Bronchial epithelial cell (primary cell): ENCODE measurements at regions not wholly inside any gene's neighbourhood (a gene's known extent, or its start where the extent isn't known, plus 50 kb on each side); places are given as distances from the start of the nearest gene placed in this dataset.

Experiments
- DNase-seq: peaks from one replicate; pipeline ENCODE4 v3.0.0-alpha.2; 2010; ENCODE audit warnings: low read depth
- FAIRE-seq: peaks from 2 replicates; lab custom pipeline; 2011; peaks lifted over from hg19 to GRCh38; lab: Jason Lieb, UNC
- H3K27me3 ChIP-seq: 2 replicates; pipeline ENCODE4 v1.5.1; 2011; ENCODE audit warnings: low read length; ENCODE audit not compliant: control insufficient read depth, insufficient read depth
- H3K36me3 ChIP-seq: 2 replicates; pipeline ENCODE4 v1.5.1; 2011; ENCODE audit warnings: low read length; ENCODE audit not compliant: control insufficient read depth, insufficient read depth
- H3K4me3 ChIP-seq: 2 replicates; pipeline ENCODE4 v1.5.1; 2011; ENCODE audit warnings: mild to moderate bottlenecking, low read depth, low read length, control low read depth
- TF ChIP-seq, protein P1 (sequence below): IDR thresholded peaks from 2 replicates; pipeline ENCODE4 v1.5.1; 2011; ENCODE audit warnings: mild to moderate bottlenecking, moderate library complexity, low read length, control low read depth, inconsistent platforms; ENCODE audit not compliant: insufficient read depth, severe bottlenecking

GRCh38 chr13:34623331-34623730 lies 318.7 kb upstream of the NBEA start:
- no peak for FAIRE-seq
- H3K27me3 ChIP-seq, result peaks cover 4% of the 10 kb centered on the region

DNA sequence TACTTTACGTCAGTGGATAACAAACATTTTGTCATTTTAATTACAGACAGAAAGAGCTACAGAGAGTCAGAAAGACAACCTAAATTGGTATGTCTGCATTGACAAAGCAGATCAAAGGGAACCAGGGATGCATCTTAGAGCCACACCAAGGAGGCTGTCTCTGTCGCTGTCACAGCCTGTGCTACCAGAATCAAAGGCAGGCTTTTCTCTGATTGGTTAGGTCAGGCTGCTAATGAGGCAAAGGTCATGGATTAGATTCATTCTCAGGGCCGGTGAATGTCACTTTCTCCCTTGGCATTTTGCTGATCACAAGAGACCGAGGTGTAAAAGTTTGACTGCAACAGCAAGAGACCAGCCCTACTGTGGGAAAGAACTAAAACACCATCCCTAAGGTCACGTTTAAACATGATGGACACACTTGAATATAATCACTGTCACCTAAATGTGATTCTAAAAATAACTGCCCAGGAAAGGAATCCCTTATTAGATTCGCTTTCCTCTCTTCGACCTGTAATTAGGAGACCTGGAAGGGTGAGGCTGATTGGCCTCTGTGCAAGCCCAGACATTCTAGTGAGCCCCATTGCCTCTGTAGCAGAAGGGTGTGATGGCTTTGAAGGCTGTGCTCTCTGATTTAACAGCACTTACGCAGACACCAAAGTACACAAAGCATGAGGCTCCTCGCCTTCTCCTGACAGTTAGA lies 314.4 kb upstream of the NBEA start:
- FAIRE-seq, result no peak
- peak; percentile 1 for DNase-seq
- TF ChIP-seq, protein P1, sequence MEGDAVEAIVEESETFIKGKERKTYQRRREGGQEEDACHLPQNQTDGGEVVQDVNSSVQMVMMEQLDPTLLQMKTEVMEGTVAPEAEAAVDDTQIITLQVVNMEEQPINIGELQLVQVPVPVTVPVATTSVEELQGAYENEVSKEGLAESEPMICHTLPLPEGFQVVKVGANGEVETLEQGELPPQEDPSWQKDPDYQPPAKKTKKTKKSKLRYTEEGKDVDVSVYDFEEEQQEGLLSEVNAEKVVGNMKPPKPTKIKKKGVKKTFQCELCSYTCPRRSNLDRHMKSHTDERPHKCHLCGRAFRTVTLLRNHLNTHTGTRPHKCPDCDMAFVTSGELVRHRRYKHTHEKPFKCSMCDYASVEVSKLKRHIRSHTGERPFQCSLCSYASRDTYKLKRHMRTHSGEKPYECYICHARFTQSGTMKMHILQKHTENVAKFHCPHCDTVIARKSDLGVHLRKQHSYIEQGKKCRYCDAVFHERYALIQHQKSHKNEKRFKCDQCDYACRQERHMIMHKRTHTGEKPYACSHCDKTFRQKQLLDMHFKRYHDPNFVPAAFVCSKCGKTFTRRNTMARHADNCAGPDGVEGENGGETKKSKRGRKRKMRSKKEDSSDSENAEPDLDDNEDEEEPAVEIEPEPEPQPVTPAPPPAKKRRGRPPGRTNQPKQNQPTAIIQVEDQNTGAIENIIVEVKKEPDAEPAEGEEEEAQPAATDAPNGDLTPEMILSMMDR, result no peak

More at GRCh38 chr13:34623331-34623730, 318.7 kb upstream of the NBEA start:
- Histone ChIP-seq H3K36me3 (no peaks in the 10 kb centered on the region), H3K4me3 (no peak overlapping the region)
- TF ChIP-seq, protein P1, result no peak
- no peak for DNase-seq

GRCh38 chr13:34628209-34628682 lies 313.8 kb upstream of the NBEA start:
- no peak for DNase-seq
- no peaks in the 10 kb centered on the region for H3K36me3 ChIP-seq
- H3K4me3 ChIP-seq, result no peak overlapping the region
- no peaks in the 10 kb centered on the region for H3K27me3 ChIP-seq
- no peak for FAIRE-seq
- TF ChIP-seq, protein P1, result no peak

More for the DNA sequence above, 314.4 kb upstream of the NBEA start:
- Histone ChIP-seq H3K27me3 (no peaks in the 10 kb centered on the region), H3K4me3 (no peak overlapping the region), H3K36me3 (no peaks in the 10 kb centered on the region)

- DNase-seq, result no peak
- H3K4me3 ChIP-seq, result no peak overlapping the region
- TF ChIP-seq, protein P1, result no peak
- FAIRE-seq, result no peak
- H3K36me3 ChIP-seq, result no peaks in the 10 kb centered on the region
- H3K27me3 ChIP-seq, result no peaks in the 10 kb centered on the region
Measured at GRCh38 chr13:34634448-34634847, 307.6 kb upstream of the NBEA start.

GRCh38 chr13:34637138-34637537 lies 304.9 kb upstream of the NBEA start:
- TF ChIP-seq, protein P1, result no peak
- no peaks in the 10 kb centered on the region for H3K36me3 ChIP-seq
- FAIRE-seq, result no peak
- no peaks in the 10 kb centered on the region for H3K27me3 ChIP-seq
- DNase-seq, result no peak
- H3K4me3 ChIP-seq, result no peak overlapping the region
